ENCODE measurements at regions not wholly inside any gene's neighbourhood (a gene's known extent, or its start where the extent isn't known, plus 50 kb on each side); places are given as distances from the start of the nearest gene placed in this dataset.
A peak's percentile ranks its signal among the peaks of the same experiment; 100 is the strongest.

DNA sequence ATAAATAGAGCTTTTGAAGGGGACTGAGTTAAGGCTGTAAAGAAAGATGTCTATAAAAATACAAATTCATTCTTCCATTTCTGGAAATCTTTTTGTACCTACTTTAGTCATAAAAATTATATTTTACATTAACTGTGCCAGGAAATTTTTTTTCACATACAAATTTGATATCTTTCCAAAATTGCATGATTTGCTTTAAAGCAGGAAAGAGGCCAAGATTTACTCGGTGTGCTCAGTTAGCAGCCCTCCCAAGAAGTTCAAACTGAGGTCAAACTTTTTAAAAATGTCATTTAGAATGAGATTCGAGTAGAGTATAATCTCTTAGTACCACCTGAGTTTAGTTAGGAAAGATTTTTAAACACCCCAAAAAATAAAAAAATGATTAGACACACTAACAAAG lies 173.2 kb upstream of the GRIP1 start:
- Histone ChIP-seq H3K9ac (ENCODE audit: low read depth, low read length, poor library complexity) (no peak overlapping the region), H3K4me2 (ENCODE audit: insufficient read depth, low read length, poor library complexity, severe bottlenecking) (no peak overlapping the region), H3K4me1 (ENCODE audit: control insufficient read depth in 2 of 2, insufficient read depth in 1 of 2, low read depth in 1 of 2, low read length in 2 of 2) (no peaks in the 10 kb centered on the region), H2BK12ac (ENCODE audit: low read length) (no peak overlapping the region), H3K9me3 (replicated peaks in 1 of 2; ENCODE audit: control insufficient read depth in 2 of 2, insufficient read depth in 1 of 2, low read depth in 1 of 2, low read length in 2 of 2) (no peaks in the 10 kb centered on the region), H3K4me3 (ENCODE audit: low read length in 2 of 2) (no peak overlapping the region), H2AK5ac (ENCODE audit: low read depth, low read length) (no peak overlapping the region), H3K79me1 (ENCODE audit: low read depth, low read length) (no peaks in the 10 kb centered on the region), H3K18ac (ENCODE audit: low read length) (no peak overlapping the region), H3K27me3 (ENCODE audit: control insufficient read depth in 3 of 3, insufficient read depth in 3 of 3, low read depth in 1 of 3, low read length in 3 of 3) (no peaks in the 10 kb centered on the region), H4K91ac (ENCODE audit: low read depth, low read length, poor library complexity) (no peak overlapping the region), H3K27ac (replicated peaks; ENCODE audit: low read length) (no peak overlapping the region), H2AFZ (ENCODE audit: low read length) (no peak overlapping the region), H3K4ac (ENCODE audit: low read length) (no peak overlapping the region), H2BK5ac (ENCODE audit: low read length) (no peak overlapping the region), H3K14ac (ENCODE audit: low read length) (no peak overlapping the region), H3K36me3 (replicated peaks in 1 of 2; ENCODE audit: control insufficient read depth in 2 of 2, insufficient read depth in 2 of 2, low read length in 2 of 2) (no peaks in the 10 kb centered on the region), H3K23ac (ENCODE audit: low read depth, low read length, poor library complexity) (no peak overlapping the region), H4K8ac (ENCODE audit: low read depth, low read length) (no peak overlapping the region), H2BK15ac (ENCODE audit: low read length) (no peak overlapping the region), H2BK120ac (ENCODE audit: low read depth, low read length) (no peak overlapping the region)
- WGBS, 2 donors (ENCODE audit: extremely low coverage in 2 of 2, insufficient read length in 2 of 2, insufficient replicate concordance in 1 of 2), result no CpG with 5 or more reads among the region's 2 CpGs
- no peak for DNase-seq (ENCODE audit: low spot score)

DNA sequence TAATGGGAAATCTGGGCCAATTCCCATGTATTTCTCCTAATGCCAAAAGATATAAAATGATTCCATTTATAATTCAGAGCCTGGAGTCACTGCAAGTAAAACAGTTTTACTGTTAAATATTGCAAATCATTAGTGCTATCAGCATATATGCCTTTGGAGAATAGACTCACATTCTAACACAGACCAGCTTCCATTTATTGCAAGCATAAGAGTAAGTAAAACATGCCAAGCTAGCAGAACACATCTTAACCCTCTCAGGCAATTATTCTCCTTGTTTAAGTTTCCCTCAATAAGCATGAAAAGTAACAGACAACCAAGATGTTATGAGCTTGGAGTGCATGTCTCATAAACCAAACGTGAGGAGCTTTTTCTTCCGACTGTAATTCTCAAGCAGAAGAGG lies 173.9 kb upstream of the GRIP1 start:
- Histone ChIP-seq H4K8ac (ENCODE audit: low read depth, low read length) (no peak overlapping the region), H3K14ac (ENCODE audit: low read length) (no peak overlapping the region), H3K79me1 (ENCODE audit: low read depth, low read length) (no peaks in the 10 kb centered on the region), H2BK12ac (ENCODE audit: low read length) (no peak overlapping the region), H2BK5ac (ENCODE audit: low read length) (no peak overlapping the region), H3K4ac (ENCODE audit: low read length) (no peak overlapping the region), H3K27ac (replicated peaks; ENCODE audit: low read length) (no peak overlapping the region), H2AK5ac (ENCODE audit: low read depth, low read length) (no peak overlapping the region), H3K36me3 (replicated peaks in 1 of 2; ENCODE audit: control insufficient read depth in 2 of 2, insufficient read depth in 2 of 2, low read length in 2 of 2) (no peaks in the 10 kb centered on the region), H2AFZ (ENCODE audit: low read length) (no peak overlapping the region), H2BK15ac (ENCODE audit: low read length) (no peak overlapping the region), H3K23ac (ENCODE audit: low read depth, low read length, poor library complexity) (no peak overlapping the region), H3K9me3 (replicated peaks in 1 of 2; ENCODE audit: control insufficient read depth in 2 of 2, insufficient read depth in 1 of 2, low read depth in 1 of 2, low read length in 2 of 2) (no peaks in the 10 kb centered on the region), H3K18ac (ENCODE audit: low read length) (no peak overlapping the region), H4K91ac (ENCODE audit: low read depth, low read length, poor library complexity) (no peak overlapping the region), H3K4me1 (ENCODE audit: control insufficient read depth in 2 of 2, insufficient read depth in 1 of 2, low read depth in 1 of 2, low read length in 2 of 2) (no peaks in the 10 kb centered on the region), H3K4me2 (ENCODE audit: insufficient read depth, low read length, poor library complexity, severe bottlenecking) (no peak overlapping the region), H3K4me3 (ENCODE audit: low read length in 2 of 2) (no peak overlapping the region), H3K27me3 (ENCODE audit: control insufficient read depth in 3 of 3, insufficient read depth in 3 of 3, low read depth in 1 of 3, low read length in 3 of 3) (no peaks in the 10 kb centered on the region), H2BK120ac (ENCODE audit: low read depth, low read length) (no peak overlapping the region), H3K9ac (ENCODE audit: low read depth, low read length, poor library complexity) (no peak overlapping the region)
- no CpG with 5 or more reads among the region's 2 CpGs for WGBS, 2 donors (ENCODE audit: extremely low coverage in 2 of 2, insufficient read length in 2 of 2, insufficient replicate concordance in 1 of 2)
- DNase-seq (ENCODE audit: low spot score), result no peak

DNA sequence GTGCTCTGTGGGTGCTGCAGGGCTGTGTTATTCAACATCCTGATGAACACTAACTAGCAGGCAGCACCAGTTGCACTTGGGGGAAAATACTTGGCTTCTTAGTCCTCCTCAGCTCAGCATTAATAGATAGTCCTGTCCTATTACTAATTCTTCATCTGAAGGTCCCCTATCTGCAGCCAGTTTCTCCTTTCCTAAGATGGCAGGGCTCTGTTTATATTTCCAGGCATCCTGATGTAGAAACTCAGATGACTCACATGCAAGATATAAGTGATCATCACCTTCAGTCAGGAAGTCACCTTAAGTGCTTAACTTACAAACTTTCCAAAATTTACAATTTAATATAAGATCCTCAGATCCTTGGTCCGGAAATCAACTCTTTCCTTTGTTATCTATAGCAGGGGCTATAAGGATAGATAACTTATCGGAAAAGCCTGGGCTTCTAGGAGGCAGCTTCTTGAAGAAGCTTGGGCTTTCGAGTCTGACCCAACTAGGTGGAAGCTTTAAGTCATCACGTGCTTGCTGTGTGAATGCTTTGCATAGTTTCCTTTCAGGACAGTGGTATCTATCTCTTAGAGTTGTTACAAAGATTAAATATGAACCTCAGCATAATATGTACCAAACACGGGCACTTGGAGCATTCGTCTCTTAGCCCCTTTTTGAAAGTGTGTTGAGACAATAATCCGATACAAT lies 181.0 kb upstream of the GRIP1 start:
- no peaks in the 10 kb centered on the region for H3K27me3 ChIP-seq (ENCODE audit: control insufficient read depth in 3 of 3, insufficient read depth in 3 of 3, low read depth in 1 of 3, low read length in 3 of 3)
- H2BK15ac ChIP-seq (ENCODE audit: low read length), result no peak overlapping the region
- H3K4me2 ChIP-seq (ENCODE audit: insufficient read depth, low read length, poor library complexity, severe bottlenecking), result no peak overlapping the region
- no peak overlapping the region for H3K4ac ChIP-seq (ENCODE audit: low read length)
- H3K9ac ChIP-seq (ENCODE audit: low read depth, low read length, poor library complexity), result no peak overlapping the region
- no peak overlapping the region for H2BK120ac ChIP-seq (ENCODE audit: low read depth, low read length)
- no peak overlapping the region for H3K4me3 ChIP-seq (ENCODE audit: low read length in 2 of 2)
- WGBS, 2 donors (ENCODE audit: extremely low coverage in 2 of 2, insufficient read length in 2 of 2, insufficient replicate concordance in 1 of 2), result no CpG with 5 or more reads among the region's 7 CpGs
- no peaks in the 10 kb centered on the region for H3K36me3 ChIP-seq (replicated peaks in 1 of 2; ENCODE audit: control insufficient read depth in 2 of 2, insufficient read depth in 2 of 2, low read length in 2 of 2)
- H3K9me3 ChIP-seq (replicated peaks in 1 of 2; ENCODE audit: control insufficient read depth in 2 of 2, insufficient read depth in 1 of 2, low read depth in 1 of 2, low read length in 2 of 2), result no peaks in the 10 kb centered on the region
- H2AK5ac ChIP-seq (ENCODE audit: low read depth, low read length), result no peak overlapping the region
- no peak for DNase-seq (ENCODE audit: low spot score)
- no peak overlapping the region for H3K14ac ChIP-seq (ENCODE audit: low read length)
- no peak overlapping the region for H3K27ac ChIP-seq (replicated peaks; ENCODE audit: low read length)
- no peak overlapping the region for H4K8ac ChIP-seq (ENCODE audit: low read depth, low read length)
- H3K79me1 ChIP-seq (ENCODE audit: low read depth, low read length), result no peaks in the 10 kb centered on the region
- H3K23ac ChIP-seq (ENCODE audit: low read depth, low read length, poor library complexity), result no peak overlapping the region
- H3K18ac ChIP-seq (ENCODE audit: low read length), result no peak overlapping the region
- no peak overlapping the region for H4K91ac ChIP-seq (ENCODE audit: low read depth, low read length, poor library complexity)
- H2AFZ ChIP-seq (ENCODE audit: low read length), result no peak overlapping the region
- H2BK5ac ChIP-seq (ENCODE audit: low read length), result no peak overlapping the region
- H3K4me1 ChIP-seq (ENCODE audit: control insufficient read depth in 2 of 2, insufficient read depth in 1 of 2, low read depth in 1 of 2, low read length in 2 of 2), result no peaks in the 10 kb centered on the region
- no peak overlapping the region for H2BK12ac ChIP-seq (ENCODE audit: low read length)

DNA sequence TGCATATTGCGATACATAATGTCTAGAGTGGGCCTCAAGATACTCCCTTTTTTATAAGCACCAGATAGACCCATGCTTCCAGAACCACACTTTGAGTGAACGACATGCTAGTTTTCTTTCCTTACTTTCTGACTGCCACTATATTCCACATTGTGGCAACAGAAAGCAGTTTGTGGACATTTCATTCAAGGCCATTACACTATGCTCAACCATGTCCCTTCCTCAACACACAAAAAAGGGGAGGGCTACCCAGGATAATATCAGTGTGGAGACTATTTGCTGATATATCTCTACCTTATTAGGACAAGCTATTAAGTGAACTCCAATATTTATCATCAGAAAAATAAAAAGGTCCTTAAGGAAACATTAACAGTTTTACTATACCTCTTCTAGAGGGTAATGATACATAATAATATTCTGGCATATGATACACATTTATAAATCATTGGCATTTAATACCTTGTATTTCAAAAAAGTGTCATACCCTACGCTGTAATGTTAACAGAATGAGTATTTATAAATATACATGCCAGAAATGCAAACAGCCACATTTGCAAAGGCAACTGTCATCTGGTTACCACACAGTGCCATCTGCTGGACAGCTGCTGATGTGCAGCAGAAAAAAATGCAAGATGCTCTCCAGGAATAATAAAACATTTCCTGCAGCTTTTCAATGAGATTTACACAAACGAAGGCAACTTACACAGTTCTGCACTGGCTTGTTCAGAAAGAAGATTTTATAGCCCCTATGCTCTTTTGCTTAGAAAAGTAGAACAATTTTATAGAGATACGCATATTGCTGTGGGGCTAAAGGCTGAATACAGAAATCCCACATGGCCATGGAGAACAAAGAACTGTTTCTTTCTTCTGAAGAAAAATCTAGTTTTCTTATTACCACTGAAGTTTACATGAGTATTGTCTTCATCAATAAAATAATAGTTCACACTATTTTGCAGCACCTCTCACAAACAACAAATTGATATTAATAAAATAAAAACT lies 182.2 kb upstream of the GRIP1 start:
- no CpG with 5 or more reads among the region's 5 CpGs for WGBS, 2 donors (ENCODE audit: extremely low coverage in 2 of 2, insufficient read length in 2 of 2, insufficient replicate concordance in 1 of 2)
- Histone ChIP-seq H2BK120ac (ENCODE audit: low read depth, low read length) (no peak overlapping the region), H2BK15ac (ENCODE audit: low read length) (no peak overlapping the region), H3K4me1 (ENCODE audit: control insufficient read depth in 2 of 2, insufficient read depth in 1 of 2, low read depth in 1 of 2, low read length in 2 of 2) (no peaks in the 10 kb centered on the region), H2BK5ac (ENCODE audit: low read length) (no peak overlapping the region), H3K79me1 (ENCODE audit: low read depth, low read length) (no peaks in the 10 kb centered on the region), H3K14ac (ENCODE audit: low read length) (no peak overlapping the region), H3K27ac (replicated peaks; ENCODE audit: low read length) (no peak overlapping the region), H3K4ac (ENCODE audit: low read length) (no peak overlapping the region), H3K4me2 (ENCODE audit: insufficient read depth, low read length, poor library complexity, severe bottlenecking) (no peak overlapping the region), H3K36me3 (replicated peaks in 1 of 2; ENCODE audit: control insufficient read depth in 2 of 2, insufficient read depth in 2 of 2, low read length in 2 of 2) (no peaks in the 10 kb centered on the region), H3K23ac (ENCODE audit: low read depth, low read length, poor library complexity) (no peak overlapping the region), H3K18ac (ENCODE audit: low read length) (no peak overlapping the region), H3K9ac (ENCODE audit: low read depth, low read length, poor library complexity) (no peak overlapping the region), H2BK12ac (ENCODE audit: low read length) (no peak overlapping the region), H3K27me3 (ENCODE audit: control insufficient read depth in 3 of 3, insufficient read depth in 3 of 3, low read depth in 1 of 3, low read length in 3 of 3) (no peaks in the 10 kb centered on the region), H4K91ac (ENCODE audit: low read depth, low read length, poor library complexity) (no peak overlapping the region), H3K4me3 (ENCODE audit: low read length in 2 of 2) (no peak overlapping the region), H2AFZ (ENCODE audit: low read length) (peak overlapping the region; percentile 72), H2AK5ac (ENCODE audit: low read depth, low read length) (no peak overlapping the region), H3K9me3 (replicated peaks in 1 of 2; ENCODE audit: control insufficient read depth in 2 of 2, insufficient read depth in 1 of 2, low read depth in 1 of 2, low read length in 2 of 2) (no peaks in the 10 kb centered on the region), H4K8ac (ENCODE audit: low read depth, low read length) (no peak overlapping the region)
- DNase-seq (ENCODE audit: low spot score), result peak; percentile 58

Measured in neuronal stem cell (in vitro differentiated cells).